ENCODE measurements at regions not wholly inside any gene's neighbourhood (a gene's known extent, or its start where the extent isn't known, plus 50 kb on each side); places are given as distances from the start of the nearest gene placed in this dataset.

- TF ChIP-seq CTCF (IDR thresholded peaks at IDR 0.05; ENCODE audit: low read depth, low read length) (no peak), EZH2phosphoT487 (IDR thresholded peaks at IDR 0.05; ENCODE audit: low read depth) (no peak)
These were observed 593.3 kb upstream of the FANCL start for GRCh38 chr2:58834404-58834803.

Measured in OCI-LY3 (cell line).